GM21381 (cell line): ENCODE measurements at regions not wholly inside any gene's neighbourhood (a gene's known extent, or its start where the extent isn't known, plus 50 kb on each side); places are given as distances from the start of the nearest gene placed in this dataset.
"Not testable (repeated sequence)": the region's sequence is repeated elsewhere in the genome, so short reads cannot be mapped to it uniquely, and the experiment has no call there.

ENCODE experiments used
- ATAC-seq: cut with Tn5 transposase; IDR thresholded peaks from one replicate; pipeline ENCODE4 v1.9.1; 2021; ENCODE audit warnings: mild to moderate bottlenecking, moderate library complexity; ENCODE audit not compliant: unreplicated experiment

DNA sequence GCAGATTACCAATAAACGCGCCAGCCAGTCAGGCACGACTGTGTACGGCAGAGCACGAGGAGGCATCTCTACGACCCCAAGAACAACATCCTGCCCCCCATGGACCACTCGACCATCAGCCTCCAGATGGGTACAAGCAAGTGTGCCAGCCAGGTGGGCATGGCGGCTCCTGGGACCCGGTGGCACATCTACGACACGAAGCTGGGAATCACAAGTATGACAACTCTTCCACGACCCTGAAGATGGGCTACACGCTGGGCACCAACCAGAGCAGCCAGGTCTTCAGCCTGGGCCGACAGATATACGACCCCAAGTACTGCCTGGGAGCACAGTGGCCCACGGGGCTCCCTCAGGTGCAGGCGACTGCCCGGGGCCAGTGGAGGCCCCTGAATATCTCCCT is 217.6 kb downstream of the POTED start:
- ATAC-seq = no peak

DNA sequence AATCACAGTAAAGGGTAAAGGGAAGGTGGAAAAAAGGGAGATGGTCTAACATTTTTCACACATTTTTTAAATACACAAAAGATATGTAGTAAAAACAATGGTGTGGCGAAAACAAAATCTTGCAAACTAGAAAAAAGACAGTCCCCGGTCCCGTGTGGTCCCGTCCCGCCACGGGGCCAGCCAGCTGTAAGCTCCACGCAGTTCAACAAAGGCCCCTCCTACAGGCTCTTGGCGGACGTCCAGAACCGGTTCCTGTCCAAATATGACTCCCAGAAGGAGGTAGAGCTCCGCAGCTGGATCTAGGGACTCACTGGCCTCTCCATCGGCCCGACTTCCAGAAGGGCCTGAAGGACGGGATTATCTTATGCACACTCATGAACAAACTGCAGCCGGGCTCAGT is 216.9 kb downstream of the POTED start:
- ATAC-seq = not testable (repeated sequence)

DNA sequence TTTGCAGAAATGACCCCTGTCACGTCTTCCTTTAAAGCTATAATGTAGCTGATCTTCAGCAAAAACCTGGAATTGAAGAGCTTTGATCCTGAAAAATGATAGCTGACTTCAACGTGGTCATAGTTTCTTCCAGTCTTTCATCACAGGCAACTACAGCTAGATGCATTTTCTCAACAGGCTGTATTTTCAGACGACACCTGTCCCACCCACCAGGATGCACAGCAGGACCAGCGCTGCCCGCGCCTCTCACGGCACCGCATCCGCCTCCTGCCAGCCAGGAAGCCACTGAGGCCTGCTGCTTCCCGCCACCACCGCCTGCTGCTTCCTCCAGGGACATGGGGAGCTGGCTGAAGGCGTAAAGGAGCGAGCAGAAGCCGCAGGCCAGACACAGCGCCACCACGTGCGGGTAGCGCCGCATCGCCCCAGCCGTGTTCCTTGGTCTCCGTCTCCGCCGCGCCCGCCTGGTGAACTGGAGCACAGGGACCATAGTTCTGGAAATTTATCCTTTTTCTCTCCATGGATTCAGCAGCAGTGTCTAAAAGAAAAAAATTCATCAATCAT is 215.7 kb downstream of the POTED start:
- not testable (repeated sequence) for ATAC-seq

DNA sequence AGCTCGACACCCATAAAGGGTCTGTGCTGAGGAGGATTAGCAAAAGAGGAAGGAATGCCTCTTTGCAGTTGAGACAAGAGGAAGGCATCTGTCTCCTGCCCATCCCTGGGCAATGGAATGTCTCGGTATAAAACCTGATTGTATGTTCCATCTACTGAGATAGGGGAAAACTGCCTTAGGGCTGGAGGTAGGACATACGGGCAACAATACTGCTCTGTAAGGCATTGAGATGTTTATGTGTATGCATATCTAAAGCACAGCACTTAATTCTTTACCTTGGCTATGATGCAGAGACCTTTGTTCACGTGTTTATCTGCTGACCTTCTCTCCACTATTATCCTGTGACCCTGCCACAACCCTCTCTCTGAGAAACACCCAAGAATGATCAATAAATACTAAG is 210.7 kb downstream of the POTED start:
- ATAC-seq = not testable (repeated sequence)

DNA sequence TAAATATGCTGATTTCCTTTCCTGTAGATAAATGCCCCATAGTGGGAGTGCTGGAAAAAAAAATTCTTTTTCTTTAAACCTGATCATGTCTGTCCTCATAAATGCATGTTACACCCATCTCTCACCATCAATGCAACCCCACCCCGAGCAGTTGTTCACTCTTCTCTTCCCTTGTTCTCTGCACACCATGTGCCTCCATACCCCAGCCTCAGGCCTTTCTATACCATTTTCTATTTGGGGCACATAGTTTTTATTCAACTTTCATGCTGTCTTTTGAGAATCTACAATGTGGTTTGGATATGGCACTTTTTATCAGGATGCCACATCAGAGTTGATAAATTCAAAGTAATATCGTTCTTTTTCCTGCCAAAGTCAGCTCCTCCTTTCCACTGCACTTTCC is 202.6 kb downstream of the POTED start:
- ATAC-seq = not testable (repeated sequence)

DNA sequence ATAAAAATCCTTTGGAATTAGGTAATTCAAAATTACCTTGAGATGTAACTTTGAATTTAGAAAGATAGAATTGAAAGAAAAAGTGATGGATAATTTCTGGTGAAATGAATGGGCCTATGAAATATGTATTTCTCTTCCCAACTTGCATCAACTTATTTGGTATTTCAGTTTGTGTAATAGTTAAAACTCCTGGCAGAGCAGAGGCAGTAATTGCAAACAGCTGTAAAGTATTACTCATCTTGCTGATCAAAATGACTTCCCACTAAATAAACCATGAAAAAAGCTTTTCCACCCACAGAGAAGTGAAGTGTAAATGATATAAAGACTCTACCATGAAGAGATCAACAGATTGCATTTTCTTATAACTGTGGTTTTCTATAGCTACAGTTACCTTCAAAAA is 201.0 kb downstream of the POTED start:
- not testable (repeated sequence) for ATAC-seq

DNA sequence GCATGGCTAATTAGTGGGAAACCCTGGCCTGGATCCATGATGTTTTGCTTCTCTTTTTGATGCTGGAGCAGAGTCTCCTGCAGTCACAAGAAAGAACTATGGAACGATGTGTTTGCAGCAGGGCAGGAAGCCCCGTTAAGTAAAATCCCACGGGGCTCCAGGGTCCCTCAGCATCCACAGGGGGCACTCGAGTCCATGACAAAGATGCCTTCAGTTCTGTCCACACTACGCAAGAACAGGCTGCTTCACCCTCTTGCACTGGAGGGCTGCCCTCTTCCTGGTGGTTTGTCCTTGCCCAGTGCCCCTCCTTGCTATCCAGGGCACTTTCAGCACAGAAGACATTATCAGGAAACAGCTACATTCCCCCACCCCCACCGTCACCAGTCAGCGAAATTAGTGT is 196.9 kb downstream of the POTED start:
- not testable (repeated sequence) for ATAC-seq

DNA sequence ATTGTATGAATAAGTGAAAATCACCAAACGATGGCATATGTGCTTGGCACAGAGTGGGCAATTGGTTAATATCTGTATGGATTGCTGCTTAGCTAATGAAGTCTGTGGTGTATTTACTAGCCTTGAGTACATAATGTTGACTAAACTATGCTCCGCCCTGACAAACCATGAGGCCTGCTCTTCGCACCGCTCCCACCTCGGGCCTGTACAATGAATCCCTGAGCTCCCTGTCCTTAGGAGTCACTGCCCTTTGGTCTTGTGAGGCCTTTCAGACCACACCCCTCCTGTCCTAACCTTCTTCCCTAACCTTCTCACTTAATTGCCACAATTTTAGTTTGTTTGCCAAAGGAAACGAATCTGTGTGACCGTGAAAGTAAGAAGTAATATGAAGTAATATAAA is 193.2 kb downstream of the POTED start:
- not testable (repeated sequence) for ATAC-seq
